Mesenchymal stem cell (in vitro differentiated cells and primary cell): ENCODE measurements at regions not wholly inside any gene's neighbourhood (a gene's known extent, or its start where the extent isn't known, plus 50 kb on each side); places are given as distances from the start of the nearest gene placed in this dataset.

Source experiments
- DNase-seq: peaks from one replicate; pipeline ENCODE4 v3.0.0-alpha.2; 2013
- H2AFZ ChIP-seq: one replicate; pipeline ENCODE4 v1.6.1; 2013; ENCODE audit warnings: low read depth, mild to moderate bottlenecking, control low read depth, inconsistent platforms, low read length, moderate library complexity
- H2AK5ac ChIP-seq: 2 replicates; pipeline ENCODE4 v1.6.1; 2013; ENCODE audit warnings: low read length, moderate library complexity, mild to moderate bottlenecking, inconsistent platforms; ENCODE audit not compliant: severe bottlenecking
- H2BK120ac ChIP-seq: one replicate; pipeline ENCODE4 v1.6.1; 2013; ENCODE audit warnings: low read depth, mild to moderate bottlenecking, inconsistent platforms, low read length, moderate library complexity
- H2BK12ac ChIP-seq, 2 experiments: one replicate each; pipeline ENCODE4 v1.6.1; 2013; ENCODE audit warnings: inconsistent platforms in 2 of 2, low read length in 2 of 2, mild to moderate bottlenecking in 2 of 2, moderate library complexity in 2 of 2, control low read depth in 1 of 2
- H2BK15ac ChIP-seq: one replicate; pipeline ENCODE4 v1.6.1; 2013; ENCODE audit warnings: mild to moderate bottlenecking, low read depth, inconsistent platforms; ENCODE audit not compliant: poor library complexity, severe bottlenecking
- H2BK5ac ChIP-seq: 2 replicates; pipeline ENCODE4 v1.6.1; 2013; ENCODE audit warnings: low read depth, mild to moderate bottlenecking, low read length, control low read depth, inconsistent platforms; ENCODE audit not compliant: poor library complexity, severe bottlenecking
- H3K14ac ChIP-seq, 2 experiments: one replicate each; pipeline ENCODE4 v1.6.1; 2013; ENCODE audit warnings: inconsistent platforms in 2 of 2, low read length in 2 of 2, control low read depth in 1 of 2, mild to moderate bottlenecking in 1 of 2, moderate library complexity in 1 of 2
- H3K18ac ChIP-seq, 2 experiments: one replicate each; pipeline ENCODE4 v1.6.1; 2013; ENCODE audit warnings: inconsistent platforms in 2 of 2, low read length in 2 of 2, control low read depth in 1 of 2, low read depth in 1 of 2, mild to moderate bottlenecking in 1 of 2
- H3K23ac ChIP-seq, 2 experiments: one replicate each; pipeline ENCODE4 v1.6.1; 2013; ENCODE audit warnings: inconsistent platforms in 2 of 2, low read length in 2 of 2, mild to moderate bottlenecking in 2 of 2, moderate library complexity in 2 of 2, control low read depth in 1 of 2
- H3K27ac ChIP-seq: 2 replicates; pipeline ENCODE4 v1.5.1; 2013; ENCODE audit warnings: mild to moderate bottlenecking, moderate library complexity, low read length, control low read depth, inconsistent platforms; ENCODE audit not compliant: poor library complexity, severe bottlenecking
- H3K27me3 ChIP-seq, 2 experiments: 2 replicates each; pipeline versions ENCODE4 v1.6.1 to v1.7.0; 2013; ENCODE audit warnings: low read length in 2 of 2, mild to moderate bottlenecking in 2 of 2, moderate library complexity in 2 of 2, control low read depth in 1 of 2, inconsistent platforms in 1 of 2; ENCODE audit not compliant: control insufficient read depth in 1 of 2, insufficient read depth in 1 of 2
- H3K36me3 ChIP-seq, 2 experiments: 2 replicates each; pipeline versions ENCODE4 v1.6.1 to v1.7.0; 2013; ENCODE audit warnings: low read length in 2 of 2, control low read depth in 1 of 2, inconsistent platforms in 1 of 2, low read depth in 1 of 2, mild to moderate bottlenecking in 1 of 2; ENCODE audit not compliant: insufficient read depth in 2 of 2, control insufficient read depth in 1 of 2
- H3K4ac ChIP-seq, 2 experiments: one replicate each; pipeline ENCODE4 v1.6.1; 2013; ENCODE audit warnings: inconsistent platforms in 2 of 2, low read length in 2 of 2, mild to moderate bottlenecking in 2 of 2, moderate library complexity in 2 of 2, control low read depth in 1 of 2, low read depth in 1 of 2
- H3K4me1 ChIP-seq: 2 replicates; pipeline ENCODE4 v1.6.1; 2013; ENCODE audit warnings: low read depth, low read length, control low read depth; ENCODE audit not compliant: control insufficient read depth, insufficient read depth
- H3K4me2 ChIP-seq: 2 replicates; pipeline ENCODE4 v1.6.1; 2013; ENCODE audit warnings: low read length, mild to moderate bottlenecking, inconsistent platforms; ENCODE audit not compliant: poor library complexity, severe bottlenecking
- H3K4me3 ChIP-seq, 2 experiments: 2 replicates each; pipeline versions ENCODE4 v1.5.1 to v1.7.0; 2013; ENCODE audit warnings: low read length in 2 of 2, mild to moderate bottlenecking in 2 of 2, control low read depth in 1 of 2, low read depth in 1 of 2; ENCODE audit not compliant: insufficient read depth in 1 of 2
- H3K79me1 ChIP-seq: replicated peaks from 2 replicates; pipeline ENCODE4 v1.6.1; 2013; ENCODE audit warnings: mild to moderate bottlenecking, control low read depth, low read length, inconsistent platforms; ENCODE audit not compliant: poor library complexity, severe bottlenecking
- H3K9ac ChIP-seq: 2 replicates; pipeline ENCODE4 v1.7.0; 2013; ENCODE audit warnings: mild to moderate bottlenecking, low read length, moderate library complexity
- H3K9me3 ChIP-seq: 2 replicates; pipeline ENCODE4 v1.7.0; 2013; ENCODE audit warnings: mild to moderate bottlenecking, low read length; ENCODE audit not compliant: control insufficient read depth
- H4K8ac ChIP-seq: one replicate; pipeline ENCODE4 v1.6.1; 2013; ENCODE audit warnings: inconsistent platforms, mild to moderate bottlenecking, low read length, moderate library complexity
- H4K91ac ChIP-seq: one replicate; pipeline ENCODE4 v1.6.1; 2013; ENCODE audit warnings: mild to moderate bottlenecking, low read length, inconsistent platforms
- WGBS: methylation state at CpG from one replicate; pipeline ENCODE4 v1.1.7; 2013; ENCODE audit warnings: mixed read lengths; 5-methylcytosine and 5-hydroxymethylcytosine counted together

DNA sequence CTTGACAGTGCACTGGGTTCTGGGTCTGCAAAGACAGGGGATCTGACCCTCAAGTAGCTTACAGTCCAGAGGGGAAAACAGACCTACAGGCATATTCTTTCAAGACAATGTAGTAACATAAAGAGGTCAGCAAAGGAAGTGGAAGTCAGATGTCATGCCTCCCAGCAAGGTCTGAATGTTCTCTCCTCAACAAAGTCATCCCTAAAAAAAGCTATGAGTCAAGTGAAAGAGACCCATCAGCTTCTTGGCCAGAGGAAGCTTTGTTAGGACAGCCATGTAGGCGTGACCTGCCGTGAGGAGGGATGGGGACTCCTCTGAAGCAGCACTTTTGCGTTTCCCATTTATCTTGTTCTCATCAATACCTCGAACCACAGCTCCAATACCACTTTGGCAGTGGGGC lies 331.6 kb upstream of the NR2F2 start:
- Histone ChIP-seq H2BK120ac (no peak overlapping the region), H3K18ac (no peak overlapping the region), H3K23ac (no peak overlapping the region), H3K4me2 (no peak overlapping the region), H4K91ac (no peak overlapping the region), H3K79me1 (no peaks in the 10 kb centered on the region), H3K4ac (no peak overlapping the region), H3K14ac (no peak overlapping the region), H3K9me3 (no peaks in the 10 kb centered on the region), H3K9ac (no peak overlapping the region), H3K4me1 (no peaks in the 10 kb centered on the region), H3K27me3 (no peaks in the 10 kb centered on the region), H2BK5ac (no peak overlapping the region), H4K8ac (no peak overlapping the region), H2BK15ac (no peak overlapping the region), H3K27ac (no peak overlapping the region), H3K4me3 (no peak overlapping the region), H3K36me3 (no peaks in the 10 kb centered on the region), H2AFZ (no peak overlapping the region), H2AK5ac (no peak overlapping the region), H2BK12ac (no peak overlapping the region)
- WGBS: 97% methylated on average over 4 of the region's 4 CpGs
- no peak for DNase-seq

DNA sequence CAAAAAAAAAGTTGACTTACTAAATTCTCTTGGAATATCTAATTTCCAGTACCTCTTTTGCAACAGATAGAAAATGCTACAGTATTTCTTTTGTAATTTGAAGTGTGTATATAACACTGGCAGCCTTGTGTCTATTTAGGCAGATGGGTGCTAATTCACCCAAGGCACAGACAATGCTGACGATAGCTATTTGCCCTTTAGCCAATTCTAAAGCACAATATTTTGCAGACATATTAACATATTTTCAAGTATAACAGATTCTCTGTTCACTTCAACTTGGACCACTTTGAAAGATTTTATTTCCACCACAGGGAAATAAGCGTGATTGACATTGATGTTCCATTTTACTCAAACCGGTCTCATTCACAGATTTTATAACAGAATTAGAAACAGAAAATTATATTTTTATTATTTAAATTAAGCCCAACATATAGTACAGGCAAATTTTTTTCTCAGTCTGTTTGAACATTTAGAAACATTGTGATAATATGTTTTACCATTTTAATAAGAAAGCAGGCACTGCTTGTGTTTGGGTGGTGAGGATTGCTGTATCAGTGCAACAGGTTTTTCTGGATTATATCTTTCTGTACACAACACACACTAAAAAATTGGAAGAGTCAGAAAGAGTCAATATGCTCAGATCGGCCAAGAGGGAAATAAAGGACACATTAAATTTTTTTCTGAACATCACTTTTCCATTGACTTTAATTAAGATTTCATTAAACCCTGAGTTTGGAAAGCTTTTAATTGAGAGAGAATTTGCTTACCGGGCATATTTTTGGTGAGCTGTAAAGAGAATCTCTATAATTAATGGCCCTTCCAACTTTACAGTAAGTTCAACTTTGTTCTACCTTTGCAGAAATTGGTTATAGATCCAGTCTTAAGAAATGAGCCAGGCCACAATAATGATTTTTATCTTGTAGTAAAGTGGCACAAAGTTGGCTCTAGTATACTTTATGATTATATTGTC lies 327.3 kb upstream of the NR2F2 start:
- Histone ChIP-seq H3K79me1 (no peaks in the 10 kb centered on the region), H3K4me3 (no peak overlapping the region), H3K14ac (no peak overlapping the region), H2BK120ac (no peak overlapping the region), H3K27ac (no peak overlapping the region), H2AK5ac (no peak overlapping the region), H3K9ac (no peak overlapping the region), H3K18ac (no peak overlapping the region), H3K9me3 (no peaks in the 10 kb centered on the region), H4K91ac (no peak overlapping the region), H2BK5ac (no peak overlapping the region), H3K36me3 (no peaks in the 10 kb centered on the region), H3K27me3 (no peaks in the 10 kb centered on the region), H2BK12ac (no peak overlapping the region), H2AFZ (no peak overlapping the region), H3K23ac (no peak overlapping the region), H4K8ac (no peak overlapping the region), H3K4me1 (no peaks in the 10 kb centered on the region), H2BK15ac (no peak overlapping the region), H3K4ac (no peak overlapping the region), H3K4me2 (no peak overlapping the region)
- WGBS: 100% methylated on average over 1 of the region's 5 CpGs
- no peak for DNase-seq

DNA sequence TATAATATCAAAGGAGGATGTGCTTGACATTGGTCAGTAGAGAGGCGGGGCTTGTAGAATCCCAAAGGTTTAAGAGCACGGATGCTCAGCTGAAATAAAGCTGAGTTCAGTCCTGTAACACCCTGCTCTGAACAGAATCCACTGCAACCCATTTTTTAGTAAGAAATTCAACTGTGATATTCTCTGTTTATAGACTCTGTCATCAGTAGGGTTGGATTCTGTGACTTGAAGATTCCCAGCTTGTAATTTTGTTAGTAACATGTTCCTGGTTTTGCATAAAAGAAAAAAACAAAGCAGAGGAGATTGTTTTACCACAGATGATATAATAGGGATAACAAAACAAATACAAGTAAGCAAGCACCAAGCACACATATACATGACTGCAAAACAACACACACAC lies 324.6 kb upstream of the NR2F2 start:
- Histone ChIP-seq H2AFZ (no peak overlapping the region), H3K9ac (no peak overlapping the region), H2BK5ac (no peak overlapping the region), H3K27me3 (no peaks in the 10 kb centered on the region), H3K36me3 (no peaks in the 10 kb centered on the region), H3K4me3 (no peak overlapping the region), H3K9me3 (no peaks in the 10 kb centered on the region), H3K4ac (no peak overlapping the region), H3K4me1 (no peaks in the 10 kb centered on the region), H3K79me1 (no peaks in the 10 kb centered on the region), H4K8ac (no peak overlapping the region), H3K4me2 (no peak overlapping the region), H2BK120ac (no peak overlapping the region), H3K23ac (no peak overlapping the region), H2AK5ac (no peak overlapping the region), H2BK12ac (no peak overlapping the region), H3K27ac (no peak overlapping the region), H3K18ac (no peak overlapping the region), H3K14ac (no peak overlapping the region), H4K91ac (no peak overlapping the region), H2BK15ac (no peak overlapping the region)
- WGBS: 90% methylated on average over 2 of the region's 2 CpGs
- DNase-seq: no peak

DNA sequence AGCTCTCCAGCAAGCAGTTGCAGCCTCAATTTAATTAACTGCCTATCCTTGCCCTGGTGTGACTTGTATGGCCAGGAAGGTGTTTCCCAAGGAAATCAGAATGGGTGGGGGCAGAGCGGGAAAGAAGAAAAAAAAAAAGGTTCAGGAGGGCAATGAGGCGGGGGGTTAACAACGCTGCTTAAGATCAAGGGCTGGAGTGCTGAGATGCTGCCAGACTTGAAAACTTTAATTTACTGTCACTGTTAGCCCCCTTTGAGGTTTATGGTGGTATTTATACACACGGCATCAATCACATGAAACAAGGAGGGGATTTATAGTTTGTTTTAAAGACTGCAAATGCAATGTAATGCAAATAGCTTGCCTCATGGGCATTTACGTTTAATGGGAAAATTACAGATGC lies 319.4 kb upstream of the NR2F2 start:
- Histone ChIP-seq H3K23ac (no peak overlapping the region), H3K4ac (no peak overlapping the region), H3K14ac (no peak overlapping the region), H3K27me3 (no peaks in the 10 kb centered on the region), H4K91ac (no peak overlapping the region), H3K27ac (no peak overlapping the region), H3K9me3 (no peaks in the 10 kb centered on the region), H3K9ac (no peak overlapping the region), H3K36me3 (no peaks in the 10 kb centered on the region), H2BK15ac (no peak overlapping the region), H3K18ac (no peak overlapping the region), H2AK5ac (no peak overlapping the region), H3K4me2 (no peak overlapping the region), H4K8ac (no peak overlapping the region), H2BK120ac (no peak overlapping the region), H2AFZ (no peak overlapping the region), H3K4me1 (no peaks in the 10 kb centered on the region), H3K4me3 (no peak overlapping the region), H2BK5ac (no peak overlapping the region), H3K79me1 (no peaks in the 10 kb centered on the region), H2BK12ac (no peak overlapping the region)
- no peak for DNase-seq
- WGBS: 67% methylated on average over 4 of the region's 5 CpGs
